GM19351 (cell line): ENCODE measurements at regions not wholly inside any gene's neighbourhood (a gene's known extent, or its start where the extent isn't known, plus 50 kb on each side); places are given as distances from the start of the nearest gene placed in this dataset.

ENCODE experiments used
- ATAC-seq: cut with Tn5 transposase; IDR thresholded peaks from one replicate; pipeline ENCODE4 v1.9.1; 2021; ENCODE audit warnings: mild to moderate bottlenecking, moderate library complexity; ENCODE audit not compliant: unreplicated experiment

- ATAC-seq = no peak
These were observed 95.8 kb upstream of the WDR1 start for GRCh38 chr4:10212400-10212799.

DNA sequence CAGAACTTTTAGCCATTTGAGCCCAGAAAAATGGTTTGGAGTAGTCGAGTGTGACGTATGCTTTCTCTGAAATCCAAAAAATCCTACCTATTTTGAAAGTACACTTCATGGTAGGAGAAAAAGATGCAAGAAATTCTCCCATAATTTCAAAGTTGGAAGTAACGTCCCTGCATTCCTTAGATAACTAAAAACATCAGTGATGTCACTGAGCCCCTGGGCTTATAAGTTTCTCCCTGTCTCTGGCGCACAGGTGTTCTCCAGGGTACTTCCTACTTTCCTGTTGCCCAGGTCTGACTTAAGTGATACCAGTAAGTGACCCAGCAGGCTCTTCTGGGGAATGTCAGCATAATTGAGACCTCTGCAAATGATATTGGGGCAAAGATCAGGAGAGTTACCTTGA lies 90.5 kb upstream of the WDR1 start:
- ATAC-seq = no peak

DNA sequence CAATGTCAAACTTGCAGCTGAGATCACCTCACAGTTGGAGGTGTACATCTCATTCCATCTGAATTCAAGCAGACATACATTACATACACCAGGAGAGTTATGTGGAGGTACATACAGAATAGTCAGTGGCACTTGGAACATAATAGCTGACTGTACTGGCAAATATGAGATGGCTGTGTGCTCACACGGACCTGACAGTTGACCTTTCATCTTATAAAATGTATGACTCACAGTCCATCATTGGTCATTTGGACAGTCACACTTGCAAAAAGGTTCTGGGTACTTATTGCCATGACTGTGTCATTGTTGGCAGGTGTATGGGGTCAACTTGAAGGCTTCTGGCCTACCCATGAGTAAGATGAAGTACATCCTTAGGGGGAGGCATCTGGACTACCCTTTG lies 88.6 kb upstream of the WDR1 start:
- no peak for ATAC-seq

DNA sequence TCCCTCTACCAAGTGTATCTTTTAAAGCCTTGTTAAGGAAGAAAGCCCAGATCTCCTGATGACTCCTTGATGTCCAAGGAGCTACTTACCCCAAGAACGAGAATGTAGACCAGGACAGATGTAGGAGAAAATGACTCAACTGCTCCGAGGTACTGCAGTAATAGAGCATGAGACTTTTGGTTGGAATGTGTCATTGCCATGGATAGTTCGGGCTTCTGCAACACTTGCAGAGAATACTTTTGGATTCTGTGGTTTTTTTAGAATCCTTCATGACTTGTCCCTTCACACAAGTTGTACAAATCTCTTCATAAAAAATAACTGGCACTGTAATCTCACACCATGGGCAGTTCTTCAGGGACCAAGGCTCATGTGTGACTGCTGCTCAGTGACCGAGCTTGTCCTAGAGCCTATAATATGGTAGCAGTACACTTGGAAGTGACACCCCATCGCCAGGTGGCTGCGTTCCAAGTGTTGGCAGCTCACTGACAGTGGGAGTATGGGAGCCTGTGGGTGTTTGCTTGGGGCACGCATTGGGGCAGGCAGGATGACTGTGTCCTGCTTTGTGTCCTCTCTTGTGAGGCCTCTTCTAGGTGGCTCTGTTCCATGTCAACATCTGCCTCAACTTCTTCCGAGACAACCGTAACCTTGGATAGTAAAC lies 87.9 kb upstream of the WDR1 start:
- ATAC-seq = no peak

GRCh38 chr4:10203851-10204250 lies 87.3 kb upstream of the WDR1 start:
- ATAC-seq = no peak

DNA sequence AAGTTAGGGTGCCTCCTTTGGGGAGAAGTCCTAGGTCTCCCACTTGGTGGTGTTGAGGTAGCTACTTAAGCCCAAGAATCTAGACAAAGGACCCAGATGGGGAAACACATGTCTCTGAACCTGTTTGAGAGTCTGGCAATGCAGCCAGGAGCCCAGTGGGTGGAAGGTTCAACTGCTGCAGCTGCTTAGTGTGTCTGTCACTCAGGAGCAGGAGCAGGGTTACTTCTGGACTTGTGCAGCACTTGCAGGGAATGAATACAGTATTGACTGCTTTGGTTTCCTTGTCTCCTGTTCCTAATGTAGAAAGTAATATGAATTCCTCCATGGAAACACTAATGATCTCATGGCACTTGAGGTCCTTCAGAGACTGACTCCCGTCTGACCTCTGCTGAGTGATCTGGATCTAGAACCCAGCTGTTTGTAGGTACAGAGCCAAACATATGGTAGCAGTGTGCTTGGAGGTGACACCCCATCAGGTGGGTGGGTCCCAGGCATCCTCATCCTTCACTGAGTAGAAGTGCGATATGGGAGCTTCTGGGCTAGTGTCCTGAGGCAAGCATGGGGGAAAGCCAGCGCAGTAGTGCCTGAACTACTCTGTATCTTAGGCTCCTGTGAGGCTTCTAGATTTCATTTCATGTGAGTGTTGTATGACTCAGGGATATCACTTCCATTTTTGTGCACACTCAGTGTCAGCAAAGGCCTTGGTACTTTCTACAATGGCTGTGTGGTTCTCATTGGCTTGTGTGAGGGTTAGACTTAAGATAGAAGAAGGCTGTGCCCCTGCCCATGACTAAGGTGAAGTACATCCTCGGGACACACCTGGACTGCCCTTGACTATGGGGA lies 85.0 kb upstream of the WDR1 start:
- no peak for ATAC-seq

DNA sequence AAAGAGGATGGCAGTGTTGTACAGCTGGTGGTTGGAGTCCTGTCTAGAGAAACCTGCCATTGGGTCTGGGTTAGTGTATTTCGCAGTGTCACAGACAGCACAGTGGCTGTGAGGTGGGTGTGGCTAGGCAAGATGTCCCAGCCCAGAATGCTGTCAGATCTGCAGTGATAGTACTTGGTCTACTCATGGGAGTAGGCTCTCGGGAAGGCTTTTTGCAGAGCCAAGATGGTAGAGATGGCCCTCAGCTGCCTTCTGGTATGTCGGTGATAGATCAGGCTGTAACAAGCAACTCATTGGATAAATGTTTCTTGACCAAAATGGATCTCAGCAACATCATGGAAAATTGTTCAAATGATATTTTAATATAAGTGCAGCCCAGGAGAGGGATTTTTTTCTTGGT lies 84.3 kb upstream of the WDR1 start:
- ATAC-seq = no peak

GRCh38 chr4:10198365-10198764 lies 81.8 kb upstream of the WDR1 start:
- no peak for ATAC-seq

DNA sequence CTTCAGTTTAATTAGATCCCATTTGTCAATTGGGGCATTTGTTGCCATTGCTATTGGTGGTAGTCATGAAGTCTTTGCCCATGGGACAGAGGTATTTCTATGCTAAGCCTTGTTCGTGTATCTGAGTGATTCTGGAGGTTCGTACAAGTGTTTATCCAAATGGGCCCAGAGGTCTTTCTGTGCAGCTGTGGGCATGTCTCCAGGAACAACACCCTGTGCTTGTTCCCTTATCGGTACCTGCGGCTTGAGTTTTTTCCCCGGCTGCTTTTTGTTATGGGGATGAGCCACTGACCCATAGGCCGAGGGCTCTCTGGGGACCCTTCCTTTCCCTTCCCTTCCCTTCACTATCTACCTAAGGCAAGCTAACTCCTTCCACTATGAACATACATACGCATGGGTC lies 81.4 kb upstream of the WDR1 start:
- no peak for ATAC-seq

DNA sequence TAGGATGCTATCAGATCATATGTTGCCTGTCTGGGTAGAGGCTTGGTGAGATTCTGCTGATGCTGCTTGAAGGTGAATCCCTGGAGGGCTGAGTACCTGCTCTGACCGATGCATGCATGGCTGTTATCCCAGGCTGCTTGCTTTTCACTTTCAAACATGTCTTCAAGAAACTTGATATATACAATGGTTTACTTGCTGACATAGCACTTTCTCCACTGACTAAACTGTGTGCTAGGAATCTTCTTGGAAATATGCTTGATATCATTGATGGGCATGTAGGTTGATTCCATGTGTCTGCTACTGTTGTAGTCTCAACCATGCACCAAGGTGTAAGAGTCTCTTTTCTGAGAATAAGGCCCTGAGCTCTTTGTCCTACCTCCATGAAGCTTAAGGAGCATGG lies 79.6 kb upstream of the WDR1 start:
- no peak for ATAC-seq

GRCh38 chr4:10192331-10192730 lies 75.7 kb upstream of the WDR1 start:
- ATAC-seq = no peak

DNA sequence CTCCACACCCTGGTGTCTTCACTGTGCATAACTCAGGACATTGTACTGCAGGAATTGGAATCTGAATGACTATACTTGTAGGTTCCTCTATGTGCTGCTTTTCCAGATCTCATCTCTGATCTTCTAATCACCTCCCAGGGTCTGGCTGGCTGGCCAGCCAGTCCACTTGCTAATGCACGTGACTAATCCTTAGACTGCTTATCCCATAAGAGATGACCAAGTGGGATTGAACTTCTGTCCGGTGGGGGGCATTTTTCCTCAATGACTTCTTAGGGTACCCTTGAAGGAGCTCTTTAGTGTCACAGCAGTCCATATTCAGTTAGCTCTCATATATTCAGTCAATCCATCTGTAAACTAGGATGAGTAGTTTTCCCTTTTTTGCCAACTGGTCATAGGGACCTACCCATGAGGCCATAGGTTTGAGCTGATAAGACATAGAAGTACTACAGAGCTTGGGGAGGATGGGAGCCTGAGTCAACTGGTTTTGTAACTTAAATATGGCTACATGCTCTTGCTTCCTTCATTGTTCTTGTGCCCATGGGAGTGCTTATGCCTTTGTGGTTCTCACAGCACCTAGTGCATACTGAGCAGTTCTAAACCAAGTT lies 71.9 kb upstream of the WDR1 start:
- no peak for ATAC-seq

- ATAC-seq = no peak
These were observed 69.9 kb upstream of the WDR1 start for GRCh38 chr4:10186228-10187214.

DNA sequence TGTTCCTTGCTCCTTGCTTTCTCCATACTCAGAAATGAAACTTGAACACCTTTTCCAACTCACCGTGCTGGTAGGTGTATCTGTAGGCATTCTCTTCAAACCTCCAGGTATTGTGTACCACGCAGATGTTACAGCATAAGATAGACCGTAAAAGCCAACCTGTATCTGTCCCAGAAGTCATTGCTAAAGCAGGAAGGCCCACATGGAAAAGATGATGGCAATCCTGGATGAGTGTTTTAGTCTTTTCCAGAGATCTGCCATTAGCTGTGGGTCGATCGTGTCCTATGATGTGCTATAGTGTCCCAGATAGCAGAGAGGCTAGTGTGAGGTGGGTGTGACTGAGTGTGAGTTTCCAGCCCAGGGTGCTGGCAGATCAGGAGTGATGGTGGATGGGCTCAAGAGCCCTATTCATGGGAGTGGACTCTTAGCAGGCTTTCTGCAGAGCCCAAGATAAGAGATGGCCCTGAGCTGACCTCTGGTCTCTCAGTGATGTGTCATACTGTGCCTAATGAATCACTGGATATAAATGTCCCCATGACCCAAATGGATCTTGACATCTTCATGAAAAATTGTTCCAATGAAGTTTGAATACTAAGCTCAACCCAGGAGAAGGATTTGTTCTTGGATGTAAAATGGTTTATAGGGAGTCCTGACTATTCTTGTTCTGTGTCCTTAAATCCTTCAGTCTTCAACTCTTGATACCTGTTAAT lies 69.1 kb upstream of the WDR1 start:
- ATAC-seq = no peak

- ATAC-seq = no peak
These were observed 67.9 kb upstream of the WDR1 start for GRCh38 chr4:10184501-10184938.

GRCh38 chr4:10184041-10184440 lies 67.4 kb upstream of the WDR1 start:
- ATAC-seq = no peak

GRCh38 chr4:10183462-10183861 lies 66.9 kb upstream of the WDR1 start:
- ATAC-seq = no peak

- no peak for ATAC-seq
These were observed 66.1 kb upstream of the WDR1 start for GRCh38 chr4:10182446-10183424.
